ENCODE measurements at regions not wholly inside any gene's neighbourhood (a gene's known extent, or its start where the extent isn't known, plus 50 kb on each side); places are given as distances from the start of the nearest gene placed in this dataset.

GRCh38 chr1:80540149-80540548 is 1260.6 kb upstream of the ADGRL2 start:
- Histone ChIP-seq H2BK12ac (ENCODE audit: low read depth, low read length) (no peak overlapping the region), H4K8ac (ENCODE audit: extremely low read depth, insufficient read depth, low read length) (no peak overlapping the region), H3K56ac (replicated peaks; ENCODE audit: insufficient read length, low read depth, low read length) (no peak overlapping the region), H3K27me3 (replicated peaks in 1 of 4; ENCODE audit: control insufficient read depth in 3 of 4, extremely low read depth in 1 of 4, insufficient read depth in 3 of 4, low read length in 3 of 4) (no peaks in the 10 kb centered on the region), H4K91ac (replicated peaks; ENCODE audit: insufficient read length, low read length) (no peak overlapping the region), H3K4ac (replicated peaks; ENCODE audit: insufficient read length, low read depth, low read length) (no peak overlapping the region), H2BK5ac (ENCODE audit: low read depth, low read length) (no peak overlapping the region), H2BK15ac (ENCODE audit: low read length) (no peak overlapping the region), H3K23me2 (ENCODE audit: low read depth, low read length) (no peaks in the 10 kb centered on the region), H3K9me3 (ENCODE audit: insufficient read depth in 2 of 2, low read depth in 1 of 2, low read length in 1 of 2) (no peaks in the 10 kb centered on the region), H3K9ac (replicated peaks in 1 of 4; ENCODE audit: extremely low read depth in 1 of 4, low read depth in 3 of 4, low read length in 3 of 4) (no peak overlapping the region), H3K27ac (ENCODE audit: low read depth, low read length) (no peak overlapping the region), H3K23ac (ENCODE audit: insufficient read length) (no peak overlapping the region), H4K20me1 (replicated peaks in 1 of 2; ENCODE audit: control insufficient read depth in 1 of 2, insufficient read depth in 2 of 2, low read length in 2 of 2) (no peaks in the 10 kb centered on the region), H3K18ac (ENCODE audit: extremely low read depth, low read length) (no peak overlapping the region), H3K14ac (ENCODE audit: insufficient read length) (no peak overlapping the region), H2BK20ac (ENCODE audit: low read length) (no peak overlapping the region), H3K4me1 (replicated peaks in 1 of 4; ENCODE audit: control insufficient read depth in 3 of 4, insufficient read depth in 4 of 4, low read length in 3 of 4) (peaks cover 0 to 13% (median 4%) of the 10 kb centered on the region in 4 experiments; a peak in 3 of 7 replicates), H4K5ac (ENCODE audit: insufficient read length, low read depth, low read length) (no peak overlapping the region), H3K36me3 (ENCODE audit: control insufficient read depth in 2 of 4, insufficient read depth in 4 of 4, low read length in 3 of 4) (no peaks in the 10 kb centered on the region), H3K4me3 (ENCODE audit: extremely low read depth in 1 of 4, insufficient read depth in 2 of 4, low read depth in 3 of 4, low read length in 4 of 4) (no peak overlapping the region), H3K79me2 (ENCODE audit: control insufficient read depth in 1 of 2, insufficient read depth in 2 of 2, low read length in 2 of 2) (no peaks in the 10 kb centered on the region), H3K4me2 (ENCODE audit: insufficient read depth in 1 of 2, low read depth in 2 of 2, low read length in 2 of 2) (no peak overlapping the region), H2AFZ (ENCODE audit: low read length) (no peak overlapping the region), H2AK5ac (ENCODE audit: low read depth, low read length) (no peak overlapping the region), H2BK120ac (replicated peaks; ENCODE audit: low read depth, low read length) (no peak overlapping the region), H3K79me1 (ENCODE audit: low read depth, low read length) (no peaks in the 10 kb centered on the region)
- ChIA-PET CTCF (ENCODE audit: partially characterized antibody) (no interaction called here), POLR2A (ENCODE audit: partially characterized antibody) (no interaction called here)
- FAIRE-seq = no peak
- WGBS, 2 experiments (ENCODE audit: extremely low coverage in 1 of 2, insufficient coverage in 1 of 2, insufficient read length in 1 of 2, insufficient replicate concordance in 2 of 2, low coverage in 1 of 2, low lambda C conversion rate in 2 of 2, missing lambda C conversion rate in 1 of 2) = 100% methylated on average over 1 of the region's 1 CpG; no CpG with 5 or more reads in 1 of the 2 experiments
- TF ChIP-seq CTBP2 (IDR thresholded peaks at IDR 0.05; ENCODE audit: borderline replicate concordance, insufficient read depth, insufficient read length, low read length) (no peak), TAF1 (IDR thresholded peaks at IDR 0.05; ENCODE audit: low read depth, low read length) (no peak), CHD2 (IDR thresholded peaks at IDR 0.05; ENCODE audit: low read length) (no peak), SAP30 (IDR thresholded peaks at IDR 0.05; ENCODE audit: insufficient read depth, insufficient replicate concordance, low read length) (no peak), BRCA1 (IDR thresholded peaks at IDR 0.05; ENCODE audit: low read depth, low read length) (no peak), SP4 (IDR thresholded peaks at IDR 0.05; ENCODE audit: low read length) (no peak), USF2 (IDR thresholded peaks at IDR 0.05; ENCODE audit: low read length) (no peak), POLR2AphosphoS5 (IDR thresholded peaks at IDR 0.05; ENCODE audit: low read depth, low read length) (no peak), GABPA (IDR thresholded peaks at IDR 0.05; ENCODE audit: borderline replicate concordance, insufficient read depth, low read length) (no peak), POU5F1 (IDR thresholded peaks at IDR 0.05; ENCODE audit: low read depth, low read length) (no peak), RBBP5 (IDR thresholded peaks at IDR 0.05; ENCODE audit: borderline replicate concordance, low read depth, low read length) (no peak)
- no peak for DNase-seq (ENCODE audit: low read depth in 1 of 2, low spot score in 2 of 2)

All from H1 (cell line).